NCI-H2227 treated with DMSO at 0.1 percent for 48 hours (cell line): ENCODE measurements at regions not wholly inside any gene's neighbourhood (a gene's known extent, or its start where the extent isn't known, plus 50 kb on each side); places are given as distances from the start of the nearest gene placed in this dataset.

Experiments used
- DNase-seq: peaks from one replicate; lab custom pipeline; 2025; lab: John Stamatoyannopoulos, UW

- DNase-seq = no peak
These were observed 460.5 kb downstream of the BRD1 start for GRCh38 chr22:49367041-49367697.

GRCh38 chr22:49366437-49366836 is 461.2 kb downstream of the BRD1 start:
- no peak for DNase-seq

- no peak for DNase-seq
These were observed 461.8 kb downstream of the BRD1 start for GRCh38 chr22:49365910-49366309.

- DNase-seq = no peak
These were observed 462.4 kb downstream of the BRD1 start for GRCh38 chr22:49365191-49365837.

- DNase-seq = no peak
These were observed 463.3 kb downstream of the BRD1 start for GRCh38 chr22:49364398-49364797.

GRCh38 chr22:49363526-49364230 is 464.0 kb downstream of the BRD1 start:
- DNase-seq = no peak

- no peak for DNase-seq
These were observed 465.3 kb downstream of the BRD1 start for GRCh38 chr22:49362211-49362839.

GRCh38 chr22:49361164-49361563 is 466.5 kb downstream of the BRD1 start:
- DNase-seq = no peak

- no peak for DNase-seq
These were observed 466.9 kb downstream of the BRD1 start for GRCh38 chr22:49360746-49361145.

GRCh38 chr22:49359076-49359475 is 468.6 kb downstream of the BRD1 start:
- DNase-seq = no peak

- DNase-seq = no peak
These were observed 469.8 kb downstream of the BRD1 start for GRCh38 chr22:49357661-49358440.

- no peak for DNase-seq
These were observed 471.2 kb downstream of the BRD1 start for GRCh38 chr22:49356428-49356827.

- no peak for DNase-seq
These were observed 472.3 kb downstream of the BRD1 start for GRCh38 chr22:49355211-49355920.

- DNase-seq = no peak
These were observed 473.0 kb downstream of the BRD1 start for GRCh38 chr22:49354516-49355210.

- DNase-seq = no peak
These were observed 474.4 kb downstream of the BRD1 start for GRCh38 chr22:49353235-49353634.

- DNase-seq = no peak
These were observed 475.1 kb downstream of the BRD1 start for GRCh38 chr22:49352361-49353169.

- no peak for DNase-seq
These were observed 475.9 kb downstream of the BRD1 start for GRCh38 chr22:49351761-49352227.

GRCh38 chr22:49350441-49351121 is 477.1 kb downstream of the BRD1 start:
- DNase-seq = no peak

GRCh38 chr22:49349841-49350381 is 477.8 kb downstream of the BRD1 start:
- DNase-seq = no peak
